ENCODE measurements at regions not wholly inside any gene's neighbourhood (a gene's known extent, or its start where the extent isn't known, plus 50 kb on each side); places are given as distances from the start of the nearest gene placed in this dataset.
A peak's percentile ranks its signal among the peaks of the same experiment; 100 is the strongest.

- H4K20me1 ChIP-seq (ENCODE audit: control insufficient read depth, extremely low read depth, insufficient read depth, low read length), result no peaks in the 10 kb centered on the region
- H3K4me2 ChIP-seq (ENCODE audit: extremely low read depth, insufficient read depth, low read length), result no peak overlapping the region
- peak; percentile 23 to 56 for TF ChIP-seq CTCF (conservative IDR thresholded peaks at IDR 0.05 in 1 of 2, IDR thresholded peaks at IDR 0.05 in 1 of 2; ENCODE audit: low read depth in 1 of 2, low read length in 2 of 2)
- no peak for TF ChIP-seq EZH2 (IDR thresholded peaks at IDR 0.05; ENCODE audit: low read length, missing control alignments)
- no peaks in the 10 kb centered on the region for H3K9me3 ChIP-seq (ENCODE audit: control insufficient read depth, insufficient read depth, low read depth, low read length)
- no peak overlapping the region for H3K4me3 ChIP-seq (replicated peaks in 1 of 4; ENCODE audit: control extremely low read depth in 1 of 4, insufficient read depth in 1 of 4, low read depth in 3 of 4, low read length in 4 of 4)
- H3K4me1 ChIP-seq (ENCODE audit: control insufficient read depth, extremely low read depth, insufficient read depth, low read length), result no peaks in the 10 kb centered on the region
- peaks cover 6% of the 10 kb centered on the region for H3K27me3 ChIP-seq (ENCODE audit: control insufficient read depth, insufficient read depth, low read length)
- H2AFZ ChIP-seq (ENCODE audit: low read length), result no peak overlapping the region
- H3K9ac ChIP-seq (ENCODE audit: insufficient read depth, low read length), result no peak overlapping the region
- no peaks in the 10 kb centered on the region for H3K36me3 ChIP-seq (ENCODE audit: control insufficient read depth, insufficient read depth, low read length)
- DNase-seq (ENCODE audit: low read depth in 2 of 2), result peak; percentile 23 to 45
- H3K79me2 ChIP-seq (ENCODE audit: control insufficient read depth, insufficient read depth, low read length), result no peaks in the 10 kb centered on the region
- H3K27ac ChIP-seq (ENCODE audit: insufficient read depth, low read length), result no peak overlapping the region
Observed at GRCh38 chr15:89034305-89034704, 54.0 kb upstream of the ABHD2 start.

- no peaks in the 10 kb centered on the region for H3K9me3 ChIP-seq (ENCODE audit: control insufficient read depth, insufficient read depth, low read depth, low read length)
- no peak overlapping the region for H3K4me2 ChIP-seq (ENCODE audit: extremely low read depth, insufficient read depth, low read length)
- DNase-seq (ENCODE audit: low read depth in 2 of 2), result no peak
- peaks cover 6% of the 10 kb centered on the region for H3K27me3 ChIP-seq (ENCODE audit: control insufficient read depth, insufficient read depth, low read length)
- no peaks in the 10 kb centered on the region for H3K79me2 ChIP-seq (ENCODE audit: control insufficient read depth, insufficient read depth, low read length)
- no peak overlapping the region for H3K4me3 ChIP-seq (replicated peaks in 1 of 4; ENCODE audit: control extremely low read depth in 1 of 4, insufficient read depth in 1 of 4, low read depth in 3 of 4, low read length in 4 of 4)
- no peaks in the 10 kb centered on the region for H4K20me1 ChIP-seq (ENCODE audit: control insufficient read depth, extremely low read depth, insufficient read depth, low read length)
- H3K27ac ChIP-seq (ENCODE audit: insufficient read depth, low read length), result no peak overlapping the region
- no peak overlapping the region for H3K9ac ChIP-seq (ENCODE audit: insufficient read depth, low read length)
- TF ChIP-seq CTCF (conservative IDR thresholded peaks at IDR 0.05 in 1 of 2, IDR thresholded peaks at IDR 0.05 in 1 of 2; ENCODE audit: low read depth in 1 of 2, low read length in 2 of 2) (no peak), EZH2 (IDR thresholded peaks at IDR 0.05; ENCODE audit: low read length, missing control alignments) (no peak)
- H3K36me3 ChIP-seq (ENCODE audit: control insufficient read depth, insufficient read depth, low read length), result no peaks in the 10 kb centered on the region
- H3K4me1 ChIP-seq (ENCODE audit: control insufficient read depth, extremely low read depth, insufficient read depth, low read length), result no peaks in the 10 kb centered on the region
- H2AFZ ChIP-seq (ENCODE audit: low read length), result no peak overlapping the region
Observed at GRCh38 chr15:89035150-89035549, 53.1 kb upstream of the ABHD2 start.

- Histone ChIP-seq H3K79me2 (ENCODE audit: control insufficient read depth, insufficient read depth, low read length) (no peaks in the 10 kb centered on the region), H3K9ac (ENCODE audit: insufficient read depth, low read length) (no peak overlapping the region), H3K27ac (ENCODE audit: insufficient read depth, low read length) (no peak overlapping the region), H3K4me3 (replicated peaks in 1 of 4; ENCODE audit: control extremely low read depth in 1 of 4, insufficient read depth in 1 of 4, low read depth in 3 of 4, low read length in 4 of 4) (no peak overlapping the region), H3K36me3 (ENCODE audit: control insufficient read depth, insufficient read depth, low read length) (no peaks in the 10 kb centered on the region), H3K4me2 (ENCODE audit: extremely low read depth, insufficient read depth, low read length) (no peak overlapping the region), H3K27me3 (ENCODE audit: control insufficient read depth, insufficient read depth, low read length) (peaks cover 6% of the 10 kb centered on the region), H4K20me1 (ENCODE audit: control insufficient read depth, extremely low read depth, insufficient read depth, low read length) (no peaks in the 10 kb centered on the region), H2AFZ (ENCODE audit: low read length) (no peak overlapping the region), H3K4me1 (ENCODE audit: control insufficient read depth, extremely low read depth, insufficient read depth, low read length) (no peaks in the 10 kb centered on the region), H3K9me3 (ENCODE audit: control insufficient read depth, insufficient read depth, low read depth, low read length) (no peaks in the 10 kb centered on the region)
- no peak for TF ChIP-seq CTCF (conservative IDR thresholded peaks at IDR 0.05 in 1 of 2, IDR thresholded peaks at IDR 0.05 in 1 of 2; ENCODE audit: low read depth in 1 of 2, low read length in 2 of 2)
- no peak for TF ChIP-seq EZH2 (IDR thresholded peaks at IDR 0.05; ENCODE audit: low read length, missing control alignments)
- peak in 1 of 2 donors; percentile 42 for DNase-seq (ENCODE audit: low read depth in 2 of 2)
Observed at GRCh38 chr15:89035658-89036057, 52.6 kb upstream of the ABHD2 start.
